ENCODE measurements at regions not wholly inside any gene's neighbourhood (a gene's known extent, or its start where the extent isn't known, plus 50 kb on each side); places are given as distances from the start of the nearest gene placed in this dataset.
"Not testable (repeated sequence)": the region's sequence is repeated elsewhere in the genome, so short reads cannot be mapped to it uniquely, and the experiment has no call there.

GRCh38 chr9:65566018-65566417, 109.7 kb upstream of the ZNG1E start:
- ATAC-seq; DNase-seq (ENCODE audit: low spot score): not testable (repeated sequence)

- not testable (repeated sequence) for DNase-seq (ENCODE audit: low spot score); ATAC-seq
These were observed 156.7 kb upstream of the ZNG1E start for GRCh38 chr9:65519018-65519417.

- DNase-seq (ENCODE audit: low spot score); ATAC-seq: not testable (repeated sequence)
These were observed 161.3 kb upstream of the ZNG1E start for GRCh38 chr9:65514465-65514864.

GRCh38 chr9:65507897-65508296, 167.8 kb upstream of the ZNG1E start:
- ATAC-seq; DNase-seq (ENCODE audit: low spot score): not testable (repeated sequence)

- ATAC-seq; DNase-seq (ENCODE audit: low spot score): not testable (repeated sequence)
These were observed 171.0 kb upstream of the ZNG1E start for GRCh38 chr9:65504686-65505085.

- not testable (repeated sequence) for ATAC-seq
These were observed 172.0 kb upstream of the ZNG1E start for GRCh38 chr9:65503696-65504095.

GRCh38 chr9:65482890-65483289, 192.8 kb upstream of the ZNG1E start:
- ATAC-seq; DNase-seq (ENCODE audit: low spot score): not testable (repeated sequence)

More at GRCh38 chr9:65503696-65504095, 172.0 kb upstream of the ZNG1E start:
- DNase-seq (ENCODE audit: low spot score): not testable (repeated sequence)

GRCh38 chr9:65481291-65481690, 194.4 kb upstream of the ZNG1E start:
- not testable (repeated sequence) for ATAC-seq; DNase-seq (ENCODE audit: low spot score)

- ATAC-seq; DNase-seq (ENCODE audit: low spot score): not testable (repeated sequence)
These were observed 189.9 kb upstream of the FOXD4L5 start for GRCh38 chr9:65474891-65475290.

- not testable (repeated sequence) for DNase-seq (ENCODE audit: low spot score); ATAC-seq
These were observed 188.2 kb upstream of the FOXD4L5 start for GRCh38 chr9:65473059-65473822.

GRCh38 chr9:65471106-65471505, 186.1 kb upstream of the FOXD4L5 start:
- ATAC-seq; DNase-seq (ENCODE audit: low spot score): not testable (repeated sequence)

- ATAC-seq; DNase-seq (ENCODE audit: low spot score): not testable (repeated sequence)
These were observed 182.1 kb upstream of the FOXD4L5 start for GRCh38 chr9:65466911-65467734.

- DNase-seq (ENCODE audit: low spot score); ATAC-seq: not testable (repeated sequence)
These were observed 180.4 kb upstream of the FOXD4L5 start for GRCh38 chr9:65465246-65465895.

- not testable (repeated sequence) for ATAC-seq; DNase-seq (ENCODE audit: low spot score)
These were observed 177.5 kb upstream of the FOXD4L5 start for GRCh38 chr9:65462476-65462875.

GRCh38 chr9:65459756-65460320, 174.8 kb upstream of the FOXD4L5 start:
- no peak for ATAC-seq
- no peak for DNase-seq (ENCODE audit: low spot score)

GRCh38 chr9:65458992-65459391, 174.0 kb upstream of the FOXD4L5 start:
- no peak for ATAC-seq
- no peak for DNase-seq (ENCODE audit: low spot score)

GRCh38 chr9:65458465-65458864, 173.5 kb upstream of the FOXD4L5 start:
- no peak for DNase-seq (ENCODE audit: low spot score)
- no peak for ATAC-seq

- ATAC-seq; DNase-seq (ENCODE audit: low spot score): not testable (repeated sequence)
These were observed 172.0 kb upstream of the FOXD4L5 start for GRCh38 chr9:65456991-65457390.

GRCh38 chr9:65455751-65456647, 171.0 kb upstream of the FOXD4L5 start:
- DNase-seq (ENCODE audit: low spot score); ATAC-seq: not testable (repeated sequence)

Data from left lobe of liver (tissue), 2 donors.